Lower leg skin (tissue), 3 donors: ENCODE measurements at regions not wholly inside any gene's neighbourhood (a gene's known extent, or its start where the extent isn't known, plus 50 kb on each side); places are given as distances from the start of the nearest gene placed in this dataset.

Experiments used
- POLR2A ChIP-seq, 2 donors: fragments of 450-650 bp; IDR thresholded peaks; one replicate each; pipeline ENCODE4 v1.6.1; 2016 to 2017; ENCODE audit warnings: antibody characterized with exemption in 2 of 2, mild to moderate bottlenecking in 1 of 2, moderate library complexity in 1 of 2
- TF ChIP-seq, protein P1 (sequence below), 3 donors: fragments of 450-650 bp; IDR thresholded peaks; one replicate each; pipeline ENCODE4 v1.5.1; 2016; ENCODE audit warnings: antibody characterized with exemption in 3 of 3, mild to moderate bottlenecking in 3 of 3, moderate library complexity in 2 of 3

DNA sequence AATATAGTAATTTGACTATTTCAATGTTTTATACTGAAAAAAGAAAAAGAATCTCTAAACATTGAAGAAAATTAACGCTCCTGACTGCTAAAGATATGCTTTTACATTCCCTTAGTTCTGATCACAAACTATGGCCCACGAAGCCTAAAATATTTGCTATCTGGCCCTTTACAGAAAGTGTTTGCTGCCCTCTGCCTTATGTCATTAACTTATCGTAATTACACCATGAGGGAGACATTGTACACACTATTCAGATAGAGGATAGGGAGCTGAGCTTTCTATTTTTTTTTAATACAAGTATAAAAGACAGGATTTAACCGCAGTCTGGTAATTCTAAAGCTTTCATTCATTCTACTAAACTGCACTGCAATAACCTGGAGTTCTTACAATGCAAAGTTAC, 393.1 kb upstream of the DCC start:
- TF ChIP-seq, protein P1, sequence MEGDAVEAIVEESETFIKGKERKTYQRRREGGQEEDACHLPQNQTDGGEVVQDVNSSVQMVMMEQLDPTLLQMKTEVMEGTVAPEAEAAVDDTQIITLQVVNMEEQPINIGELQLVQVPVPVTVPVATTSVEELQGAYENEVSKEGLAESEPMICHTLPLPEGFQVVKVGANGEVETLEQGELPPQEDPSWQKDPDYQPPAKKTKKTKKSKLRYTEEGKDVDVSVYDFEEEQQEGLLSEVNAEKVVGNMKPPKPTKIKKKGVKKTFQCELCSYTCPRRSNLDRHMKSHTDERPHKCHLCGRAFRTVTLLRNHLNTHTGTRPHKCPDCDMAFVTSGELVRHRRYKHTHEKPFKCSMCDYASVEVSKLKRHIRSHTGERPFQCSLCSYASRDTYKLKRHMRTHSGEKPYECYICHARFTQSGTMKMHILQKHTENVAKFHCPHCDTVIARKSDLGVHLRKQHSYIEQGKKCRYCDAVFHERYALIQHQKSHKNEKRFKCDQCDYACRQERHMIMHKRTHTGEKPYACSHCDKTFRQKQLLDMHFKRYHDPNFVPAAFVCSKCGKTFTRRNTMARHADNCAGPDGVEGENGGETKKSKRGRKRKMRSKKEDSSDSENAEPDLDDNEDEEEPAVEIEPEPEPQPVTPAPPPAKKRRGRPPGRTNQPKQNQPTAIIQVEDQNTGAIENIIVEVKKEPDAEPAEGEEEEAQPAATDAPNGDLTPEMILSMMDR (IDR thresholded peaks at IDR 0.05): no peak
- TF ChIP-seq POLR2A (IDR thresholded peaks at IDR 0.05): no peak
